ENCODE measurements at regions not wholly inside any gene's neighbourhood (a gene's known extent, or its start where the extent isn't known, plus 50 kb on each side); places are given as distances from the start of the nearest gene placed in this dataset.

GRCh38 chr1:187629075-187629474 lies 800.3 kb downstream of the PLA2G4A start:
- no peak for DNase-seq (ENCODE audit: low read depth, low spot score)

GRCh38 chr1:187630653-187631380 lies 802.1 kb downstream of the PLA2G4A start:
- no peak for DNase-seq (ENCODE audit: low read depth, low spot score)

GRCh38 chr1:187631381-187631675 lies 802.6 kb downstream of the PLA2G4A start:
- DNase-seq (ENCODE audit: low read depth, low spot score) = no peak

GRCh38 chr1:187631984-187632383 lies 803.2 kb downstream of the PLA2G4A start:
- DNase-seq (ENCODE audit: low read depth, low spot score) = no peak

- DNase-seq (ENCODE audit: low read depth, low spot score) = no peak
Measured at GRCh38 chr1:187634940-187635339, 806.2 kb downstream of the PLA2G4A start.

GRCh38 chr1:187638733-187639434 lies 810.1 kb downstream of the PLA2G4A start:
- no peak for DNase-seq (ENCODE audit: low read depth, low spot score)

GRCh38 chr1:187641015-187641414 lies 812.3 kb downstream of the PLA2G4A start:
- no peak for DNase-seq (ENCODE audit: low read depth, low spot score)

GRCh38 chr1:187641463-187641862 lies 812.7 kb downstream of the PLA2G4A start:
- DNase-seq (ENCODE audit: low read depth, low spot score) = no peak

GRCh38 chr1:187641907-187642306 lies 813.2 kb downstream of the PLA2G4A start:
- no peak for DNase-seq (ENCODE audit: low read depth, low spot score)

- DNase-seq (ENCODE audit: low read depth, low spot score) = no peak
Measured at GRCh38 chr1:187645651-187646050, 816.9 kb downstream of the PLA2G4A start.

GRCh38 chr1:187646536-187647107 lies 817.9 kb downstream of the PLA2G4A start:
- DNase-seq (ENCODE audit: low read depth, low spot score) = no peak

GRCh38 chr1:187648091-187648490 lies 819.3 kb downstream of the PLA2G4A start:
- no peak for DNase-seq (ENCODE audit: low read depth, low spot score)

GRCh38 chr1:187654635-187655034 lies 825.9 kb downstream of the PLA2G4A start:
- no peak for DNase-seq (ENCODE audit: low read depth, low spot score)

- DNase-seq (ENCODE audit: low read depth, low spot score) = no peak
Measured at GRCh38 chr1:187655104-187655503, 826.4 kb downstream of the PLA2G4A start.

GRCh38 chr1:187665483-187665882 lies 836.7 kb downstream of the PLA2G4A start:
- DNase-seq (ENCODE audit: low read depth, low spot score) = no peak

- DNase-seq (ENCODE audit: low read depth, low spot score) = no peak
Measured at GRCh38 chr1:187680823-187681222, 852.1 kb downstream of the PLA2G4A start.

- DNase-seq (ENCODE audit: low read depth, low spot score) = no peak
Measured at GRCh38 chr1:187682112-187682511, 853.4 kb downstream of the PLA2G4A start.

GRCh38 chr1:187685333-187685732 lies 856.6 kb downstream of the PLA2G4A start:
- no peak for DNase-seq (ENCODE audit: low read depth, low spot score)

- no peak for DNase-seq (ENCODE audit: low read depth, low spot score)
Measured at GRCh38 chr1:187689129-187689528, 860.4 kb downstream of the PLA2G4A start.

- DNase-seq (ENCODE audit: low read depth, low spot score) = no peak
Measured at GRCh38 chr1:187691439-187691838, 862.7 kb downstream of the PLA2G4A start.

GRCh38 chr1:187692799-187693198 lies 864.0 kb downstream of the PLA2G4A start:
- DNase-seq (ENCODE audit: low read depth, low spot score) = no peak

- DNase-seq (ENCODE audit: low read depth, low spot score) = no peak
Measured at GRCh38 chr1:187696073-187696472, 867.3 kb downstream of the PLA2G4A start.
